NCI-H2107 (cell line): ENCODE measurements at regions not wholly inside any gene's neighbourhood (a gene's known extent, or its start where the extent isn't known, plus 50 kb on each side); places are given as distances from the start of the nearest gene placed in this dataset.

Experiments
- DNase-seq: peaks from one replicate; lab custom pipeline; 2025; lab: John Stamatoyannopoulos, UW

DNA sequence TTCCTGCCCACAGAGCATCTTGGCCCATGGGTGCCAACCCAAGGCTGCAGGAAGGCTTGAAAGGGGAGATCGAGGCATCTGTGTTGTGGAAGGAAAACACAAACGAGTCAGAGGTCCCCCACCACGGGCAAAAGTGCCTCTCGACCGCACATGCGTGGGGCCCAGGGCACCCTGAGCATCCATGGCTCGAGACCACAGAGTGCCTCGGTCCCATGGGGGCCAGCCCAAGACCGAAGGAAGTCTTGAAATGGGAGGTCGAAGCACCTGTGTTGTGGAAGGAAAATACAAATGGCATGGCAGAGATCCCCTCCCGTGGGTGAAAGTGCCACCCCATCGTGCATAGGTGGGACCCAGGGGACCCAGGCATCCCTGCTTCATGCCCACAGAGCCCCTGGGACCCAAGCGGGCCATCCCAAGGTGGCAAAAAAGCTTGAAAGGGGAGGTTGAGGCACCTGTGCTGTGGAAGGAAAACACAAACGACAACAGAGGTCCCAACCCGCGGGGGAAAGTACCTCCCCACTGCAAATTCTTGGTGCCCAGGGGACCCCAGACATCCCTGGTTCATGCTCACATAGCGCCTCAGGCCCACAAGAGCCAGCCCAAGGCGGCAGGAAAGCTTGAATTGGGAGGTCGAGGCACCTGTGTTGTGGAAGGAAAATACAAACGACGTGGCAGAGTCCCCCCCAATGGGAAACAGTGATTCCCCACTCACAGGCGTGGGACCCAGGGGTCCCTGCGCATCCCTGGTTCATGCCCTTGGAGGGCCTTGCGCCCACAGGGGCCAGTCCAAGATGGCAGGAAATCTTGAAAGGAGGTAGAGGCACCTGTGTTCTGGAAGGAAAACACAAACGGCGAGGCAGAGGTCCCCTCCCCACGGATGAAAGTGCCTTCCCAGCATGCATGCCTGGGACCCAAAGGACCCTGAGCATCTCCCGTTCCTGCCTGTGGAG is 373.0 kb downstream of the ALG10 start:
- no peak for DNase-seq

DNA sequence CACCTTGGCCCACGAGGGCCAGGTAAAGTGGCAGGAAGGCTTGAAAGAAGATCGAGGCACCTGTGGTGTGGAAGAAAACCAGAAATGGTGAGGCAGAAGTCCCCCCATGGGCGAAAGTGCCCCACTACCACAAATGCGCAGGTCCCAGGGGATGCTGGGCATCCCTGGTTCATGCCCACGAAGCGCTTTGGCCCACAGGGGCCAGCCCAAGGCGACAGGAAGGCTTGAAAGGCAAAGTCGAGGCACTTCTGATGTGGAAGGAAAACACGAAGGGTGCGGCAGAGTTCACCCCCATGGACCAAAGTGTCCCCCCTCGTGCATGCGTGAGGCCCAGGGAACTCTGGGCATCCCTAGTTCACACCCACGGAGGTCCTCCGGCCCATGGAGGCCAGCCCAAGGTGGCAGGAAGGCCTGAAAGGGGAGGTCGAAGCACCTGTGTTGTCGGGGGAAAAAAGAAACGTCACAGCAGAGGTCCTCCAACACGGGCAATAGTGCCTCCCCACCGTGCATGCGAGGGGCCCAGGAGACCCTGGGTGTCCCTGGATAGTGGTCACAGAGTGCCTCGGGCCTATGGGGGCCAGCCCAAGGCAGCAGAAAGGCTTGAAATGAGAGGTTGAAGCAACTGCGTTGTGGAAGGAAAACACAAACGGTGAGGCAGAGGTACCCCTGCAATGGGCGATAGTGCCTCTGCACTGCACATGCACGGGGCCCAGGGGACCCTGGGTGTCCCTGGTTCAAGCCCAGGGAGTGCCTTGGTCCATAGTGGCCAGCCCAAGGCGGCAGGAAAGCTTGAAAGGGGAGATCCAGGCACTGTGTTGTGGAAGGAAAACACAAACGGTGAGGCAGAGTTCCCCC is 373.9 kb downstream of the ALG10 start:
- no peak for DNase-seq

DNA sequence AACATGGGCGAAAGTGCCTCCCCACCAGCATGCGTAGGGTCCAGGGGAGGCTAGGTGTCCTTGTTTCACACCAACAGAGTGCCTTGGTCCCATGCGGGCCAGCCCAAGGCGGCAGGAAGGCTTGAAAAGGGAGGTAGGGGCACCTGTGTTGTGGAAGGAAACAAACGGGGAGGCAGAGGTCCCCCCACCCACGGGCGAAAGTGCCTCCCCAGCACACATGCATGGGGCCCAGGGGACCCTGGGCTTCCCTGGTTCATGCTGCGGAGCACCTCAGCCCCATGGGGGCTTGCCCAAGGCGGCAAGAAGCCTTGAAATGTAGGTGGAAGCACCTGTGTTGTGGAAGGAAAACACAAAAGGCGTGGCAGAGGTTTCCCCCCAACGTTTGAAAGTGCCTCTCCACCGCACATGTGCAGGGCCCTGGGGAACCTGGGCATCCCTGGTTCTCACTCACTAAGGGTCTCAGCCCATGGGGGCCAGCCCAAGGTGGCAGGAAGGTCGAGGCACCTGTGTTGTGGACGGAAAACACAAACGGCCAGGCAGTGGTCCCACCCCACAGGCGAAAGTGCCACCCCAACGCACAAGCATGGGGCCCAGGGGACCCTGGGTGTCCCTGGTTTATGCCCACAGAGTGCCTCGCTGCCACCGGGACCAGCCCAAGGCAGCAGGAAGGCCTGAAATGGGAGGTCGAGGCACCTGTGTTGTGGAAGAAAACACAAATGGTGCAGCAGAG is 374.7 kb downstream of the ALG10 start:
- no peak for DNase-seq

GRCh38 chr12:34397591-34398365 is 375.5 kb downstream of the ALG10 start:
- DNase-seq, result no peak

- no peak for DNase-seq
Observed at GRCh38 chr12:34398366-34398705, 376.0 kb downstream of the ALG10 start.

GRCh38 chr12:34398706-34399630 is 376.7 kb downstream of the ALG10 start:
- DNase-seq, result no peak

DNA sequence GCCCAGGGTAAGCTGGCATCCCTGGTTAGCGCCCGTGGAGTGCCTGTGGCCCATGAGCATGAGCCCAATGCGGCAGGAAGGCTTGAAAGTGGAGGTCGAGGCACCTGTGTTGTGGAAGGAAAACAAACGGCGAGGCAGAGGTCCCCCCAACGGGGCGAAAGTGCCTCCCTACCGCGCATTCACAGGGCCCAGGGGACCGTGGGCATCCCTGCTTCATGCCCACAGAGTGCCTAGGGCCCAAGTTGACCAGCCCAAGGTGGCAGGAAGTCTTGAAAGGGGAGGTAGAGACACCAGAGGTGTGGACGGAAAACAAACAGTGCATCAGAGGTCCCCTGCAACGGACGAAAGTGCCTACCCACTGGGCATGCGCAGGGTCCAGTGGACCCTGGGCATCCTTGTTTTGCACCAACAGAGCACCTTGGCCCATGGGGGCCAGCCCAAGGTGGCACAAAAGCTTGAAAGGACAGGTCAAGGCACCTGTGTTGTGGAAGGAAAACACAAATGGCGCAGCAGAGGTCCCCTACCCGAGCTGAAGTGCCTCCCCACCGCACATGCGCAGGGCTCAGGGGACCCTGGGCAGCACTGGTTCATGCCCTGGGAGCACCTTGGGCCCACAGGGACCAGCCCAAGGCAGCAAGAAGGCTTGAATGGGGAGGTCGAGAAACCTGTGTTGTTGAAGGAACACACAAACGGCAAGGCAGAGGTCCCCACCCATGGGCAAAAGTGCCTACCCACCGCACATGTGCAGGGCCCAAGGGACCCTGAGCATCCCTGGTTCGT is 377.5 kb downstream of the ALG10 start:
- DNase-seq, result no peak

GRCh38 chr12:34400411-34400881 is 378.1 kb downstream of the ALG10 start:
- DNase-seq, result no peak

DNA sequence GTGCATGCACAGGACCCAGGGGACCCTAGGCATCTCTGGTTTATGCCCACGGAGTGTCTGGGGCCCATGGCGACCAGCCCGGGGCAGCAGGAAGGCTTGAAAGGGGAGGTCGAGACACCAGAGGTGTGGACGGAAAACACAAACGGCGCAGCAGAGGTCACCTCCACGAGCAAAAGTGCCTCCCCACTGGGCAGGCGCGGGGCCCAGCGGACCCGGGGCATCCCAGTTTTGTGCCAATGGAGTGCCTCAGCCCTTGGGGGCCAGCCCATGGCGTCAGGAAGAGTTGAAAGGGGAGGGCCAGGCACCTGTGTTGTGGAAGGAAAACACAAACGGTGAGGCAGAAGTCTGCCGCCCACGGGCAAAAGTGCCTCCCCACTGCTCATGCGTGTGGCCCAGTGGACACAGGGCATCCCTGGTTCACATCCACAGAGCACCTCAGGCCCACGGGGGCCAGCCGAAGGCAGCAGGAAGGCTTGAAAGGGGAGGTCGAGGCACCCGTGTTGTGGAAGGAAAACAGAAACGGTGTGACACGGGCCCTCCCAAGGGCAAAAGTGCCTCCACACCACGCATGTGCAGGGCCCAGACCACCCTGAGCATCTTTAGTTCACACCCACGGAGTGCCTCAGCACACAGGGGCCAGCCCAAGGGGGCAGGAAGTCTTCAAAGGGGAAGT is 378.8 kb downstream of the ALG10 start:
- no peak for DNase-seq

GRCh38 chr12:34401659-34402227 is 379.4 kb downstream of the ALG10 start:
- no peak for DNase-seq

DNA sequence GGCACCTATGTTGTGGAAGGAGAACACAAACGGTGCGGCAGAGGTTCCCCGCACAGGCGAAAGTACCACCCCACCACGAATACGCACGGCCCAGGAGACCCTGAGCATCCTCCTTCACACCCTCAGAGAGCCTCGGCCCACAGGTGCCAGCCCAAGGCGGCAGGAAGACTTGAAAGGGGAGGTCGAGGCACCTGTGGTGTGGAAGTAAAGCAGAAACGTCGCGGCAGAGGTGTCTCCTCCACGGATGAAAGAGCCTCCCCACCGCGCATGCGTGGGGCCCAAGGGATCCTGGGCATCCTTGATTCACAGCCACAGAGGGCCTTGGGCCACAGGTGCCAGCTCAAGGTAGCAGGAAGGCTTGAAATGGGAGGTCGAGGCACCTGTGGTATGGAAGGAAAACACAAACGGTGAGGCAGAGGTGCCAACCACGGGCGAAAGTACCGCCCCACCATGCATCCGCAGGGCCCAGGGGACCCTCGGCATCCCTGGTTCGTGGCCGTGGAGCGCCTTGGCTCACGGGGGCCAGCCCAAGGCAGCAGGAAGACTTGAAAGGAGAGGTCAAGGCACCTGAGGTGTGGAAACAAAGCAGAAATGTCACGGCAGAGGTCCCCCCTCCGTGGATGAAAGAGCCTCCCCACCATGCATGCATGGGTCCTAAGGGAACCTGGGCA is 380.1 kb downstream of the ALG10 start:
- no peak for DNase-seq

- DNase-seq, result no peak
Observed at GRCh38 chr12:34402899-34403705, 380.8 kb downstream of the ALG10 start.

DNA sequence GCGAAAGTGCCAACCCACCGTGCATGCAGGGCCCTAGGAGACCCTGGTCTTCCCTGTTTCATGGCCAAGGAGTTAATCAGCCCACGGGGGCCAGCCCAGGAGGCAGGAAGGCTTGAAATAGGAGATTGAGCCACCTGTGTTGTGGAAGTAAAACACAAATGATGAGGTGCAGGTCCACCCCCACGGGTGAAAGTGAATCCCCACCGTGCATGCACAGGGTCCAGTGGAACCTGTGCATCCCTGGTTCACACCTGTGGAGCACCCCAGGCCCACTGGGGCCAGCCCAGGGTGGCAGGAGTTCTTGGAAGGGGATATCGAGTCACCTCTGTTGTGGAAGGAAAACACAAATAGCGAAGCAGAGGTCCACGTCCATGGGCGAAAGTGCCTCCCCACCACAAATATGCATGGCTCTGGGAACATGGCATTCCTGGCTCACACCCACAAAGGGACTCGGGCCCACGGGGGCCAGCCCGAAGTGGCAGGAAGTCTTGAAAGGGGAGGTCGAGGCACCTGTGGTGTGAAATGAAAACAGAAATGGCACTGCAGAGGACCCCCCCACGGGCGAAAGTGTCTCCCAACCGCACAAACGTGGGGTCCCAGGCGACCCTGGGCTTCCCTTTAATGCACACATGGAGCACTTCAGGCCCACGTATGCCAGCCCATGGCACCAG is 381.5 kb downstream of the ALG10 start:
- no peak for DNase-seq

GRCh38 chr12:34404377-34405285 is 382.3 kb downstream of the ALG10 start:
- no peak for DNase-seq
